BJ (cell line): ENCODE measurements at regions not wholly inside any gene's neighbourhood (a gene's known extent, or its start where the extent isn't known, plus 50 kb on each side); places are given as distances from the start of the nearest gene placed in this dataset.

Experiments
- CTCF ChIA-PET: fragments of 350-600 bp; formaldehyde crosslinking; extraction: SDS; loops from one replicate; lab custom pipeline; 2021; ENCODE audit warnings: antibody characterized with exemption, inconsistent platforms; lab: Yijun Ruan, JAX
- POLR2A ChIA-PET: fragments of 300-600 bp; sonication (Branson Sonifier 250); formaldehyde crosslinking; extraction: SDS; loops from one replicate; lab custom pipeline; 2021; ENCODE audit warnings: antibody characterized with exemption; lab: Charles Lee
- DNase-seq: peaks from one replicate; pipeline ENCODE4 v3.0.0-alpha.2; 2011; ENCODE audit warnings: low read depth
- H3K27me3 ChIP-seq: 2 replicates; pipeline ENCODE4 v1.6.0; 2011; ENCODE audit warnings: low read length; ENCODE audit not compliant: control insufficient read depth, insufficient read depth
- H3K36me3 ChIP-seq: 2 replicates; pipeline ENCODE4 v1.5.1; 2011; ENCODE audit warnings: low read length; ENCODE audit not compliant: control insufficient read depth, insufficient read depth
- H3K4me3 ChIP-seq: 2 replicates; pipeline ENCODE4 v1.5.1; 2011; ENCODE audit warnings: low read depth, mild to moderate bottlenecking, control low read depth, low read length
- TF ChIP-seq, protein P1 (sequence below): IDR thresholded peaks from 2 replicates; pipeline ENCODE4 v1.5.1; 2011; ENCODE audit warnings: low read depth, mild to moderate bottlenecking, control low read depth, inconsistent platforms, low read length, moderate library complexity; ENCODE audit not compliant: insufficient read depth

DNA sequence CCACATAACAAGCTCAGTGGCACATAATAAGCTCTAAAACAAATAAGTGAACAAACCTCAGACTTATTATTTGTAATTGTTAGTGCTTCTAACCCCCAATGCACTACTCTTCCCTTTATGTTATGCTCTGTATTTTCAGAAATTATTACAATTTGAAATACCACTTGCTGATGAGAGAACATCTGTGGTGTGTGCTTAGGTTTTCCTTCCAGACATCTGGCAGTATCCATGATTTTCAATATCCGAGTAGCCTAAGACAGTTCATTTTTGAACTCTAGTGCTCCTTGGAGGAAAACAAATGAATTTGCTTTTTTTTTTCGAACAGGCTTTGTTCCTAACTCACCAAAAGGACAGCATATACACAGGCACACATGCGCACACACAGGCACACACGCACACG is 278.7 kb upstream of the CLNK start:
- CTCF ChIA-PET = no interaction called here
- POLR2A ChIA-PET = no interaction called here
- no peak for DNase-seq
- TF ChIP-seq, protein P1, sequence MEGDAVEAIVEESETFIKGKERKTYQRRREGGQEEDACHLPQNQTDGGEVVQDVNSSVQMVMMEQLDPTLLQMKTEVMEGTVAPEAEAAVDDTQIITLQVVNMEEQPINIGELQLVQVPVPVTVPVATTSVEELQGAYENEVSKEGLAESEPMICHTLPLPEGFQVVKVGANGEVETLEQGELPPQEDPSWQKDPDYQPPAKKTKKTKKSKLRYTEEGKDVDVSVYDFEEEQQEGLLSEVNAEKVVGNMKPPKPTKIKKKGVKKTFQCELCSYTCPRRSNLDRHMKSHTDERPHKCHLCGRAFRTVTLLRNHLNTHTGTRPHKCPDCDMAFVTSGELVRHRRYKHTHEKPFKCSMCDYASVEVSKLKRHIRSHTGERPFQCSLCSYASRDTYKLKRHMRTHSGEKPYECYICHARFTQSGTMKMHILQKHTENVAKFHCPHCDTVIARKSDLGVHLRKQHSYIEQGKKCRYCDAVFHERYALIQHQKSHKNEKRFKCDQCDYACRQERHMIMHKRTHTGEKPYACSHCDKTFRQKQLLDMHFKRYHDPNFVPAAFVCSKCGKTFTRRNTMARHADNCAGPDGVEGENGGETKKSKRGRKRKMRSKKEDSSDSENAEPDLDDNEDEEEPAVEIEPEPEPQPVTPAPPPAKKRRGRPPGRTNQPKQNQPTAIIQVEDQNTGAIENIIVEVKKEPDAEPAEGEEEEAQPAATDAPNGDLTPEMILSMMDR = no peak
- Histone ChIP-seq H3K36me3 (no peaks in the 10 kb centered on the region), H3K27me3 (no peaks in the 10 kb centered on the region), H3K4me3 (no peak overlapping the region)

DNA sequence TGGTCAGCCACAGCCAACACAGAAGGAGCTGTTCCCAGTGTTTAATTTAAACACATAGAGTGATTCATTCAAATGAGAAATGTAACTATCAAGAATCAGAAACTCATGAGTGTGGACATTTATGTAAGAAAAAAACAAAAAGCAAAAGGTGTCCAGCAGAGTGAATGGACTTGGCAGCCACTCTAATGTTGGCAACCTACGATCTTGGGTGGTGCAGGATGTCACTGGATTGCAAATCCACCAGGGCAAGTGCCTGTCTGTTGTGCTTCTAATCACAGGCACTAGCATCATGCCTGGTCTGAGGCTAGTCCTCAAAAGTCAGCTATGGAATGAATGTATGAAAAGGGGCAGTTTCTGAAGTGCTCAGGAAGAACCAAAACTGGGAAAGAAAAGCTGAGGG is 277.7 kb upstream of the CLNK start:
- DNase-seq = no peak
- H3K36me3 ChIP-seq = no peaks in the 10 kb centered on the region
- H3K27me3 ChIP-seq = no peaks in the 10 kb centered on the region
- ChIA-PET CTCF (no interaction called here), POLR2A (no interaction called here)
- H3K4me3 ChIP-seq = no peak overlapping the region
- TF ChIP-seq, protein P1 = no peak

DNA sequence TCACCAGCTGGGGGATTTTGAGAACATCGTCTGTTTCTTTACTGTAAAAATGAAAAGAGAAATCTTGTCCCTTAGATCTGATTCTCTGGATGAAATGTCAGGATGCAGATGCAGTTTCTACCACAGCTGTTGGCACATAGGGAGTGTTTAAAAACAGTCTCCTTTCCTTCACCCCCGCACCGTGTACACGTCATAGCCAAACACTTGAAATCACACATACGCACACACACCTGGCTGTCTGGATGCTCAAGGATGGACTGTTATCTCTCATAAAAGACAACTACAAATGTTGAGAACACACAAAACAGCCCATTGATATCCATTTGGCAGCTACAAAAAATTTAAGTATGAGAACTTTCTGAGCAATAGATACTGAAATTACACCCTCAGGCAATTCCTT is 275.8 kb upstream of the CLNK start:
- DNase-seq = no peak
- TF ChIP-seq, protein P1 = no peak
- POLR2A ChIA-PET = no interaction called here
- H3K36me3 ChIP-seq = no peaks in the 10 kb centered on the region
- H3K27me3 ChIP-seq = no peaks in the 10 kb centered on the region
- CTCF ChIA-PET = no interaction called here
- H3K4me3 ChIP-seq = no peak overlapping the region

DNA sequence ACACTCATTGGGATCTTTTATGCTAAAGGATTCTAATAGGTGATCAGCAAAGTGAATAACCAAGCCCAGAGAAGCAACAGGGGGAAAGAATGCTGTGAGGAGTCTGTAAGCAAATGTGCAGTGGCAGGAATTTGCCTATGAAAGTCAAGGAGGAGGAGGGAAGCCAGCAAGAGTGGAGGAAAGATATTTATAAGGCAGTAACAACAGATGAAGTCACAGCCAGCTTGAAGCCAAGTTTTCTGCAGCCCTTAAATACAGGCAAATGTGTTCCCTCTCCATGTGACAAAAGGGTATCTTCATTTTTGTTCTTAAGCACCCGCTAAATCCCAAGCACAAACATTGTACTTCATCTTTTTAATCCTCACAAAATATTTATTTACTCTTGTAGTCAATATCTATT is 275.0 kb upstream of the CLNK start:
- ChIA-PET CTCF (interaction anchor here (0.7 kb wide), 1 partner anchor 15 kb away, joined by 3 read pairs; no protein-coding TSS in a partner anchor), POLR2A (no interaction called here)
- Histone ChIP-seq H3K36me3 (no peaks in the 10 kb centered on the region), H3K4me3 (no peak overlapping the region), H3K27me3 (no peaks in the 10 kb centered on the region)
- TF ChIP-seq, protein P1 = no peak
- DNase-seq = no peak

DNA sequence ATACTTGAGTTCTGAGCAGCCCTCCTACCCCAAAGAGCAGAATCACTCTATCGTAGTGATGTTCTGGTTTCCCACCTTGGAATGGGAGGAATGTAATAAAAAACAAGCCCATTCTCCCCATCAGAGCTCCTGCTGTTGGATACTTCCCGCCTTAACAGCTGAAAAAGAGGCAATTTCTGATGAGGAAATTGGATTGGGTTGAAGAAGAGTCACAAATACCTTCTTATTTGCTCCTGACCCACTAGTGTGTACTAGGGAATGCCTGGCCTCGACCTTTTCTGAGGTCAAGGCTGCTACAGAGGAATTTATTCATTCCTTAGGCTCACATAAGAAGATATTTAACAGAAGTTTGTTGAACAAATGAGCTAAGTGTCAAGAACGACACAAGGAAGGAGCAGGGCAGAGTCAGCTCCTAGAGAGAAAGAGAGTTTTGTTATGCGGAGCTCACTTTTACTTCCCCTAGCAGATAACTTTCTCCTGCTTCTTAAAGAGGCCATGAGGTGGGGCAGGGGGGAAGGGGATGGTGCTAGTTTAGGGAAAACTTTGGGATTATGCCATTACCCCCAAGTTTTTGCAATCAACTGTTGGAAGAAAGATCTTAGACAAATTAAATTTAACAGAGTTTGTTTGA is 273.8 kb upstream of the CLNK start:
- ChIA-PET POLR2A (no interaction called here), CTCF (no interaction called here)
- no peak for DNase-seq
- TF ChIP-seq, protein P1 = no peak
- H3K27me3 ChIP-seq = no peaks in the 10 kb centered on the region
- no peak overlapping the region for H3K4me3 ChIP-seq
- H3K36me3 ChIP-seq = no peaks in the 10 kb centered on the region
